Erythroblast (primary cell): ENCODE measurements at regions not wholly inside any gene's neighbourhood (a gene's known extent, or its start where the extent isn't known, plus 50 kb on each side); places are given as distances from the start of the nearest gene placed in this dataset.

Experiments
- GATA1 ChIP-seq: IDR thresholded peaks from 2 replicates; pipeline ENCODE4 v1.6.1; 2011; ENCODE audit warnings: low read depth, mild to moderate bottlenecking, control low read depth, low read length, moderate library complexity
- POLR2A ChIP-seq: IDR thresholded peaks from 2 replicates; pipeline ENCODE4 v1.6.1; 2011; ENCODE audit warnings: mild to moderate bottlenecking, low read length

- TF ChIP-seq POLR2A: no peak
- TF ChIP-seq GATA1: no peak
Observed at GRCh38 chr3:166606988-166607387, 769.8 kb upstream of the BCHE start.
